Ovary (tissue), 7 donors: ENCODE measurements at regions not wholly inside any gene's neighbourhood (a gene's known extent, or its start where the extent isn't known, plus 50 kb on each side); places are given as distances from the start of the nearest gene placed in this dataset.
"Not testable (repeated sequence)": the region's sequence is repeated elsewhere in the genome, so short reads cannot be mapped to it uniquely, and the experiment has no call there.

Experiments
- DNase-seq, 5 donors: peaks; one replicate each; pipeline ENCODE4 v3.0.0-alpha.2; 2019 to 2020
- H3K27ac ChIP-seq, 2 donors: fragments of 200-600 bp; one replicate each; pipeline versions ENCODE4 v1.5.1 to v1.8.0; 2019 to 2022
- H3K27me3 ChIP-seq: fragments of 200-600 bp; one replicate; pipeline ENCODE4 v1.8.0; 2022
- H3K36me3 ChIP-seq: fragments of 200-600 bp; sonication (generic); one replicate; pipeline ENCODE4 v1.5.1; 2019
- H3K4me1 ChIP-seq: one replicate; pipeline ENCODE4 v1.8.1; 2013; ENCODE audit warnings: mild to moderate bottlenecking, moderate library complexity; ENCODE audit not compliant: insufficient read depth
- H3K4me3 ChIP-seq: fragments of 200-600 bp; sonication (generic); one replicate; pipeline ENCODE4 v1.5.1; 2017
- H3K9me3 ChIP-seq, 2 donors: fragments of 200-600 bp in 1 of 2; sonication (generic) in 1 of 2; one replicate each; pipeline versions ENCODE4 v1.5.1 to v1.8.1; 2013 to 2019; ENCODE audit warnings: mild to moderate bottlenecking in 1 of 2, moderate library complexity in 1 of 2
- EP300 ChIP-seq: sonication (generic); formaldehyde crosslinking; IDR thresholded peaks from one replicate; pipeline ENCODE4 v1.6.1; 2017; ENCODE audit warnings: antibody characterized with exemption
- POLR2A ChIP-seq: fragments of 450-650 bp; IDR thresholded peaks from one replicate; pipeline ENCODE4 v1.6.1; 2017; ENCODE audit warnings: antibody characterized with exemption, mild to moderate bottlenecking, moderate library complexity
- WGBS, 3 donors: extraction: QIAGEN DNeasy Blood & Tissue Kit in 1 of 3; methylation state at CpG; one replicate each; pipeline versions ENCODE4 v1.1.5 to v1.1.7; 2013 to 2017; 5-methylcytosine and 5-hydroxymethylcytosine counted together
- intact Hi-C, 4 donors: fragments of 100-400 bp; cut with DNase I; formaldehyde crosslinking; loops; one replicate each; pipeline versions ENCODE4 v1.11.0 to v1.15.1; 2022 to 2023
- TF ChIP-seq, protein P1 (sequence below), 3 donors: fragments of 450-650 bp in 2 of 3; fragments of 200-600 bp in 1 of 3; IDR thresholded peaks; one replicate each; pipeline versions ENCODE4 v1.5.1 to v1.8.0; 2016 to 2022; ENCODE audit warnings: antibody characterized with exemption in 3 of 3, mild to moderate bottlenecking in 1 of 3
- donor health status: DM: no; HTN: no; CAD: no; lungs with moderate emphysema.
- donor health status: DM: no; HTN: no; CAD: no.
- donor health status: Bipolar disorder and iron deficiency.
- donor health status: DM: no; HTN: no; CAD: no.
- donor health status: DM: yes; HTN: yes; CAD: no.

- Histone ChIP-seq H3K4me3 (no peak overlapping the region), H3K9me3 (no peaks in the 10 kb centered on the region), H3K36me3 (no peaks in the 10 kb centered on the region), H3K27me3 (no peaks in the 10 kb centered on the region), H3K4me1 (no peaks in the 10 kb centered on the region), H3K27ac (no peak overlapping the region)
- no peak for TF ChIP-seq POLR2A
- intact Hi-C loops = no loop called here
- 61 to 71% (median 66%) methylated on average over 1 of the region's 1 CpG for WGBS, 3 donors
- no peak for DNase-seq
These were observed 106.2 kb upstream of the KLF8 start for GRCh38 chrX:56125946-56126345.

DNA sequence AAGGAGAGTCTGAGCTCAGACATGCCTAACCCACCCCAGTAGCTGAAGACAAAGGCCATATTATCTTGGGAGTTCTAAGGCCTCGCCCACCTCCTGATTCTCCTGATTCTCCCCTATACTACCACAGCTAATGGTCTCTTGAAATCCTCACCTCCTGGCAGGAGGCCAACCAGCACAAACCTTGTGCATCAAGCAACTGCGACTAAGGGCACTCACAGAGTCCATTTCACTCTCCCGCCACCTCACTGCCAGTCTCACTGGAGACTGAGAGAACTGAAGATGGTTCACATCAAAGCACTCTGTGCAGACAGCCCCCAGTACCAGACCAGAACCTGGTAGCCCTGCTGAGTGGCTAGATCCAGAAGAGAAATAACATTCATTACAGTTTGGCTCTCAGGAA is 102.1 kb upstream of the KLF8 start:
- intact Hi-C loops = no loop called here
- no peak for TF ChIP-seq EP300
- TF ChIP-seq, protein P1, sequence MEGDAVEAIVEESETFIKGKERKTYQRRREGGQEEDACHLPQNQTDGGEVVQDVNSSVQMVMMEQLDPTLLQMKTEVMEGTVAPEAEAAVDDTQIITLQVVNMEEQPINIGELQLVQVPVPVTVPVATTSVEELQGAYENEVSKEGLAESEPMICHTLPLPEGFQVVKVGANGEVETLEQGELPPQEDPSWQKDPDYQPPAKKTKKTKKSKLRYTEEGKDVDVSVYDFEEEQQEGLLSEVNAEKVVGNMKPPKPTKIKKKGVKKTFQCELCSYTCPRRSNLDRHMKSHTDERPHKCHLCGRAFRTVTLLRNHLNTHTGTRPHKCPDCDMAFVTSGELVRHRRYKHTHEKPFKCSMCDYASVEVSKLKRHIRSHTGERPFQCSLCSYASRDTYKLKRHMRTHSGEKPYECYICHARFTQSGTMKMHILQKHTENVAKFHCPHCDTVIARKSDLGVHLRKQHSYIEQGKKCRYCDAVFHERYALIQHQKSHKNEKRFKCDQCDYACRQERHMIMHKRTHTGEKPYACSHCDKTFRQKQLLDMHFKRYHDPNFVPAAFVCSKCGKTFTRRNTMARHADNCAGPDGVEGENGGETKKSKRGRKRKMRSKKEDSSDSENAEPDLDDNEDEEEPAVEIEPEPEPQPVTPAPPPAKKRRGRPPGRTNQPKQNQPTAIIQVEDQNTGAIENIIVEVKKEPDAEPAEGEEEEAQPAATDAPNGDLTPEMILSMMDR (IDR thresholded peaks at IDR 0.05) = no peak
- no peak for TF ChIP-seq POLR2A
- H3K4me3 ChIP-seq = no peak overlapping the region
- WGBS, 3 donors = 74 to 85% (median 78%) methylated on average over 3 of the region's 3 CpGs
- DNase-seq = no peak
- H3K4me1 ChIP-seq = no peaks in the 10 kb centered on the region
- H3K27me3 ChIP-seq = no peaks in the 10 kb centered on the region
- H3K36me3 ChIP-seq = no peaks in the 10 kb centered on the region
- no peaks in the 10 kb centered on the region for H3K9me3 ChIP-seq
- no peak overlapping the region for H3K27ac ChIP-seq

- TF ChIP-seq EP300 (no peak), POLR2A (no peak)
- TF ChIP-seq, protein P1 (IDR thresholded peaks at IDR 0.05) = no peak
- intact Hi-C loops = no loop called here
- 68 to 80% (median 73%) methylated on average over 3 of the region's 3 CpGs for WGBS, 3 donors
These were observed 101.7 kb upstream of the KLF8 start for GRCh38 chrX:56130436-56130835.

GRCh38 chrX:56164135-56164534 is 68.0 kb upstream of the KLF8 start:
- H3K4me1 ChIP-seq, H3K27me3 ChIP-seq, intact Hi-C loops, H3K27ac ChIP-seq, H3K9me3 ChIP-seq, DNase-seq, H3K36me3 ChIP-seq, H3K4me3 ChIP-seq: not testable (repeated sequence)
- WGBS, 3 donors = 78% methylated on average over 1 of the region's 1 CpG; no CpG with 5 or more reads in 2 of the 3 donors

More at GRCh38 chrX:56130436-56130835, 101.7 kb upstream of the KLF8 start:
- Histone ChIP-seq H3K4me1 (no peaks in the 10 kb centered on the region), H3K9me3 (no peaks in the 10 kb centered on the region), H3K27ac (no peak overlapping the region), H3K36me3 (no peaks in the 10 kb centered on the region), H3K4me3 (no peak overlapping the region), H3K27me3 (no peaks in the 10 kb centered on the region)
- DNase-seq = no peak
